ENCODE measurements at regions not wholly inside any gene's neighbourhood (a gene's known extent, or its start where the extent isn't known, plus 50 kb on each side); places are given as distances from the start of the nearest gene placed in this dataset.

- TF ChIP-seq ESRRA (IDR thresholded peaks at IDR 0.05; ENCODE audit: low read length) (no peak), POLR2AphosphoS5 (IDR thresholded peaks at IDR 0.05; ENCODE audit: low read length) (no peak), SP1 (IDR thresholded peaks at IDR 0.05; ENCODE audit: low read depth, low read length) (no peak), MAX (IDR thresholded peaks at IDR 0.05; ENCODE audit: low read depth, low read length) (no peak), EZH2 (IDR thresholded peaks at IDR 0.05; ENCODE audit: borderline replicate concordance, control insufficient read depth, low read depth, low read length) (no peak), CTCF (IDR thresholded peaks at IDR 0.05 in 2 of 3, conservative IDR thresholded peaks at IDR 0.05 in 1 of 3; ENCODE audit: control insufficient read depth in 2 of 3, extremely low read depth in 1 of 3, insufficient read depth in 1 of 3, low read depth in 3 of 3, low read length in 3 of 3) (no peak), ZNF384 (IDR thresholded peaks at IDR 0.05; ENCODE audit: borderline replicate concordance, low read depth, low read length) (no peak), FOS (IDR thresholded peaks at IDR 0.05; ENCODE audit: borderline replicate concordance, extremely low read depth, insufficient read length) (no peak), POLR2A (IDR thresholded peaks at IDR 0.05; ENCODE audit: low read depth, low read length) (no peak), RCOR1 (conservative IDR thresholded peaks at IDR 0.05; ENCODE audit: low read depth, low read length) (no peak), TCF7 (IDR thresholded peaks at IDR 0.05; ENCODE audit: borderline replicate concordance) (no peak)
Observed at GRCh38 chr9:18167733-18168132, 306.2 kb upstream of the ADAMTSL1 start.
